HCT116 (cell line): ENCODE measurements at regions not wholly inside any gene's neighbourhood (a gene's known extent, or its start where the extent isn't known, plus 50 kb on each side); places are given as distances from the start of the nearest gene placed in this dataset.

Experiments used
- ATAC-seq: fragments of 200-7000 bp; cut with Tn5 transposase; 2 replicates; pipeline ENCODE4 v1.9.1; 2020; ENCODE audit warnings: mild to moderate bottlenecking, moderate library complexity
- BruUV-seq: library from RNA; stranded (reverse); fragments of 400-500 nt; replicated peaks from 2 replicates; lab custom pipeline; 2021; lab: Mats Ljungman, UMichigan
- CTCF ChIA-PET: fragments of 300-600 bp; sonication (Branson Sonifier 250); formaldehyde crosslinking; loops from one replicate; lab custom pipeline; 2021; ENCODE audit warnings: antibody characterized with exemption; lab: Charles Lee
- POLR2A ChIA-PET: fragments of 300-600, 350-600 bp; sonication (Branson Sonifier 250); formaldehyde crosslinking; loops from one replicate; lab custom pipeline; 2021; ENCODE audit warnings: antibody characterized with exemption; lab: Charles Lee
- RAD21 ChIA-PET, 2 experiments: fragments of 300-600 bp; sonication (Branson Sonifier 250); formaldehyde crosslinking; loops; one replicate each; lab custom pipeline; 2023; ENCODE audit warnings: low total read pairs in 2 of 2; ENCODE audit not compliant: uncharacterized antibody in 2 of 2, unreplicated experiment in 2 of 2, low non-redundant PET in 1 of 2; lab: Charles Lee
- DNase-seq: peaks from one replicate; pipeline ENCODE4 v3.0.0-alpha.2; 2010; ENCODE audit warnings: low read depth, low spot score
- H2AFZ ChIP-seq: fragments of 200-600 bp; shearing (Covaris generic), sonication (generic); 2 replicates; pipeline ENCODE4 v1.6.1; 2017; ENCODE audit warnings: low read depth, mixed run types, mixed read lengths, antibody characterized with exemption, low read length; ENCODE audit not compliant: poor library complexity, severe bottlenecking
- H3K27ac ChIP-seq: 2 replicates; pipeline ENCODE4 v1.5.1; 2012; ENCODE audit warnings: low read depth, low read length
- H3K27me3 ChIP-seq: fragments of 200-600 bp; sonication (generic); 2 replicates; pipeline ENCODE4 v1.6.1; 2016; ENCODE audit warnings: mixed run types, low read length, mixed read lengths; ENCODE audit not compliant: insufficient read depth
- H3K36me3 ChIP-seq, 2 experiments: fragments of 200-500 bp in 1 of 2; fragments of 200-600 bp in 1 of 2; sonication (Bioruptor generic) in 1 of 2; sonication (generic) in 1 of 2; 2 replicates each; pipeline versions ENCODE4 v1.5.1 to v1.6.1; 2014 to 2016; ENCODE audit warnings: low read length in 2 of 2, inconsistent platforms in 1 of 2, mixed read lengths in 1 of 2, mixed run types in 1 of 2; ENCODE audit not compliant: insufficient read depth in 2 of 2, control insufficient read depth in 1 of 2
- H3K4me1 ChIP-seq, 2 experiments: fragments of 200-600 bp in 1 of 2; sonication (generic) in 1 of 2; 2 replicates each; pipeline versions ENCODE4 v1.5.1 to v1.6.1; 2012 to 2017; ENCODE audit warnings: low read length in 2 of 2, inconsistent platforms in 1 of 2, mild to moderate bottlenecking in 1 of 2, mixed read lengths in 1 of 2, mixed run types in 1 of 2, moderate library complexity in 1 of 2; ENCODE audit not compliant: insufficient read depth in 2 of 2, control insufficient read depth in 1 of 2
- H3K4me2 ChIP-seq: fragments of 200-600 bp; sonication (generic); 2 replicates; pipeline ENCODE4 v1.6.1; 2017; ENCODE audit warnings: mixed run types, low read length, mixed read lengths
- H3K4me3 ChIP-seq, 2 experiments: fragments of 200-600 bp in 1 of 2; sonication (generic) in 1 of 2; replicated peaks in 1 of 2; 2 replicates each; pipeline ENCODE4 v1.5.1; 2011 to 2016; ENCODE audit warnings: low read length in 2 of 2, control low read depth in 1 of 2, low read depth in 1 of 2, mild to moderate bottlenecking in 1 of 2, mixed read lengths in 1 of 2, mixed run types in 1 of 2
- H3K79me2 ChIP-seq: fragments of 200-600 bp; sonication (generic); 2 replicates; pipeline ENCODE4 v1.6.1; 2017; ENCODE audit warnings: mild to moderate bottlenecking, mixed run types, low read length, moderate library complexity, mixed read lengths; ENCODE audit not compliant: insufficient read depth
- H3K9ac ChIP-seq: fragments of 200-600 bp; sonication (generic); 2 replicates; pipeline ENCODE4 v1.6.1; 2016; ENCODE audit warnings: low read length, mixed read lengths
- H3K9me2 ChIP-seq: fragments of 200-600 bp; sonication (generic), shearing (Covaris generic); 2 replicates; pipeline ENCODE4 v1.6.1; 2017; ENCODE audit warnings: mixed run types, mild to moderate bottlenecking, moderate library complexity; ENCODE audit not compliant: insufficient read depth
- H3K9me3 ChIP-seq, 2 experiments: fragments of 200-500 bp in 1 of 2; fragments of 200-600 bp in 1 of 2; sonication (Bioruptor generic) in 1 of 2; sonication (generic) in 1 of 2; 2 replicates each; pipeline ENCODE4 v1.6.1; 2014 to 2017; ENCODE audit warnings: low read length in 2 of 2, mixed read lengths in 2 of 2, inconsistent platforms in 1 of 2, low read depth in 1 of 2, mild to moderate bottlenecking in 1 of 2, mixed run types in 1 of 2, moderate library complexity in 1 of 2; ENCODE audit not compliant: control insufficient read depth in 1 of 2, insufficient read depth in 1 of 2
- H4K20me1 ChIP-seq: fragments of 200-600 bp; sonication (generic), shearing (Covaris generic); 2 replicates; pipeline ENCODE4 v1.6.1; 2017; ENCODE audit warnings: mixed run types, mild to moderate bottlenecking, moderate library complexity; ENCODE audit not compliant: insufficient read depth
- ATF3 ChIP-seq: IDR thresholded peaks from 2 replicates; pipeline ENCODE4 v1.6.1; 2012
- CBX3 ChIP-seq: IDR thresholded peaks from 2 replicates; pipeline ENCODE4 v1.6.1; 2012; ENCODE audit warnings: low read depth
- EGR1 ChIP-seq: IDR thresholded peaks from 2 replicates; pipeline ENCODE4 v1.6.1; 2012; ENCODE audit warnings: low read depth
- ELF1 ChIP-seq: IDR thresholded peaks from 2 replicates; pipeline ENCODE4 v1.6.1; 2012; ENCODE audit warnings: low read depth, borderline replicate concordance
- FOSL1 ChIP-seq: IDR thresholded peaks from 2 replicates; pipeline ENCODE4 v1.6.1; 2012; ENCODE audit warnings: low read depth
- JUND ChIP-seq: IDR thresholded peaks from 2 replicates; pipeline ENCODE4 v1.6.1; 2012
- MAX ChIP-seq: IDR thresholded peaks from 2 replicates; pipeline ENCODE4 v1.6.1; 2012
- REST ChIP-seq: IDR thresholded peaks from 2 replicates; pipeline ENCODE4 v1.6.1; 2012; ENCODE audit warnings: low read depth
- SIN3A ChIP-seq: IDR thresholded peaks from 2 replicates; pipeline ENCODE4 v1.6.1; 2012; ENCODE audit warnings: low read depth
- YY1 ChIP-seq: IDR thresholded peaks from 2 replicates; pipeline ENCODE4 v1.6.1; 2011; ENCODE audit warnings: low read length, low read depth, moderate library complexity, mild to moderate bottlenecking; ENCODE audit not compliant: insufficient replicate concordance; ENCODE audit errors: extremely low read depth
- ZNF274 ChIP-seq: fragments of 200-500 bp; sonication (Bioruptor generic); IDR thresholded peaks from 2 replicates; pipeline ENCODE4 v1.6.1; 2014; ENCODE audit warnings: mild to moderate bottlenecking, low read depth, low read length, inconsistent platforms
- intact Hi-C: fragments of 100-400 bp; cut with micrococcal nuclease; formaldehyde crosslinking; loops from 2 replicates; pipeline ENCODE4 v1.10.0; 2022

DNA sequence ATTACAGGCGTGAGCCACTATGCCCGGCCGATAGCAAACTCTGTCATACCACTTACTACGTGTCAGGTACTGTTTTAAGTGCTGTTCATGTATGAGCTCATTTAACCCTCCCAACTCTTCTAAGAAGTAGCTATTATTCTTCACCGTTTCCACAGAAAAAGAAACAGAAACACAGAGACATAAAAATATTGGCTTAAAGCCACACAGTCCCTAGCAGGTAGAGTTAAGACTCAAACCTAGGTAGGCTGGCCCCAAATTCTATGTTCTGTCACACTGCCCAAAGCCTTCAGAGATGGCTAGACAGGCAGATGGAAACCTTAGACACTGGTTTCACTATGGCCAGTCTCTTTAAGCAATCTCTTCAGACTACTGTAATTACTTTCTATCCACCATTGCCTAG is 149.8 kb upstream of the KCNMB2 start:
- Histone ChIP-seq H3K9ac (no peak overlapping the region), H3K36me3 (no peaks in the 10 kb centered on the region), H4K20me1 (no peaks in the 10 kb centered on the region)
- TF ChIP-seq ELF1, result no peak
- no peak for TF ChIP-seq REST
- TF ChIP-seq MAX, result no peak
- no peak for TF ChIP-seq ATF3
- no peak for TF ChIP-seq ZNF274
- TF ChIP-seq JUND, result no peak
- TF ChIP-seq FOSL1, result no peak
- no peak for TF ChIP-seq SIN3A
- no peak for TF ChIP-seq YY1
- TF ChIP-seq CBX3, result no peak
- TF ChIP-seq EGR1, result no peak
- TF ChIP-seq, all 23 proteins: peak for 0
- H3K4me1 ChIP-seq, result no peaks in the 10 kb centered on the region
- BruUV-seq, result no TSS peak
- ATAC-seq, result no peak
- DNase-seq, result no peak
- no peak overlapping the region for H2AFZ ChIP-seq
- H3K4me3 ChIP-seq, result no peak overlapping the region
- ChIA-PET RAD21 (no interaction called here), POLR2A (no interaction called here), CTCF (no interaction called here)
- H3K9me3 ChIP-seq, result no peaks in the 10 kb centered on the region
- no peak overlapping the region for H3K4me2 ChIP-seq
- intact Hi-C loops, result loop anchor here (5.0 kb wide), 1 partner anchor 1449 kb away; no protein-coding TSS in a partner anchor
- H3K9me2 ChIP-seq, result no peaks in the 10 kb centered on the region
- H3K79me2 ChIP-seq, result no peaks in the 10 kb centered on the region
- H3K27me3 ChIP-seq, result no peaks in the 10 kb centered on the region
- H3K27ac ChIP-seq, result no peak overlapping the region
